Keratinocyte (primary cell): ENCODE measurements at regions not wholly inside any gene's neighbourhood (a gene's known extent, or its start where the extent isn't known, plus 50 kb on each side); places are given as distances from the start of the nearest gene placed in this dataset.

ENCODE experiments used
- EZH2 ChIP-seq: IDR thresholded peaks from one replicate; pipeline ENCODE4 v1.6.1; 2012; ENCODE audit warnings: inconsistent platforms, mild to moderate bottlenecking, low read length, moderate library complexity
- TF ChIP-seq, protein P1 (sequence below), 3 experiments: IDR thresholded peaks in 1 of 3; conservative IDR thresholded peaks in 1 of 3; optimal IDR thresholded peaks in 1 of 3; 2 replicates in 2 of 3; 3 replicates in 1 of 3; pipeline versions ENCODE3 to v1.5.1; 2011; ENCODE audit warnings: low read length in 3 of 3, mild to moderate bottlenecking in 3 of 3, moderate library complexity in 2 of 3, control low read depth in 1 of 3, inconsistent platforms in 1 of 3; ENCODE audit not compliant: insufficient read depth in 2 of 3; ENCODE audit errors: extremely low read depth in 1 of 3

DNA sequence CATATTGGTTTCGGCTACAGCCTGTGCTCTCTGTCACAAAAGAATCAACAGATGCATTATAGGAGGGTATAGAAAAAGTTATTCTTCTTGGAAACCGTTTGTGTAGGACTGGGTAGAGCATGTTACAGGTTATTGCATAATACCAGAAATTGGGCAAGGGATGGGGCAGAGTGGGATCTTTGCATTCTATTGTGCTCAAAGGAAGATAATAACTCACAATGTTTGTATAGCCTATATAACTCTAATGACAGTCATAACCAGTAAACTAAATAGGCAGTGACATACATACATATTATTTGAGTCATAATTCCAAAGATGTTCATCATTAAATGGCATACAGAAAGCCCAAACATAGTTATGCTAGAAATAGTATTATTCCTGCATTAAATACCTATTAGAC is 179.7 kb downstream of the XPNPEP1 start:
- TF ChIP-seq, protein P1, sequence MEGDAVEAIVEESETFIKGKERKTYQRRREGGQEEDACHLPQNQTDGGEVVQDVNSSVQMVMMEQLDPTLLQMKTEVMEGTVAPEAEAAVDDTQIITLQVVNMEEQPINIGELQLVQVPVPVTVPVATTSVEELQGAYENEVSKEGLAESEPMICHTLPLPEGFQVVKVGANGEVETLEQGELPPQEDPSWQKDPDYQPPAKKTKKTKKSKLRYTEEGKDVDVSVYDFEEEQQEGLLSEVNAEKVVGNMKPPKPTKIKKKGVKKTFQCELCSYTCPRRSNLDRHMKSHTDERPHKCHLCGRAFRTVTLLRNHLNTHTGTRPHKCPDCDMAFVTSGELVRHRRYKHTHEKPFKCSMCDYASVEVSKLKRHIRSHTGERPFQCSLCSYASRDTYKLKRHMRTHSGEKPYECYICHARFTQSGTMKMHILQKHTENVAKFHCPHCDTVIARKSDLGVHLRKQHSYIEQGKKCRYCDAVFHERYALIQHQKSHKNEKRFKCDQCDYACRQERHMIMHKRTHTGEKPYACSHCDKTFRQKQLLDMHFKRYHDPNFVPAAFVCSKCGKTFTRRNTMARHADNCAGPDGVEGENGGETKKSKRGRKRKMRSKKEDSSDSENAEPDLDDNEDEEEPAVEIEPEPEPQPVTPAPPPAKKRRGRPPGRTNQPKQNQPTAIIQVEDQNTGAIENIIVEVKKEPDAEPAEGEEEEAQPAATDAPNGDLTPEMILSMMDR (optimal IDR thresholded peaks at IDR 0.05 in 1 of 3, IDR thresholded peaks at IDR 0.05 in 1 of 3, conservative IDR thresholded peaks at IDR 0.05 in 1 of 3; ENCODE audit: extremely low read depth in 1 of 3, insufficient read depth in 2 of 3, low read length in 3 of 3): no peak
- no peak for TF ChIP-seq EZH2
